Neuronal stem cell (in vitro differentiated cells): ENCODE measurements at regions not wholly inside any gene's neighbourhood (a gene's known extent, or its start where the extent isn't known, plus 50 kb on each side); places are given as distances from the start of the nearest gene placed in this dataset.

ENCODE experiments used
- DNase-seq: peaks from one replicate; pipeline ENCODE4 v3.0.0-alpha.2; 2013; ENCODE audit warnings: low spot score
- H2AFZ ChIP-seq: one replicate; pipeline ENCODE4 v1.6.1; 2013; ENCODE audit warnings: mild to moderate bottlenecking, low read length, inconsistent platforms
- H2AK5ac ChIP-seq: 2 replicates; pipeline ENCODE4 v1.6.1; 2013; ENCODE audit warnings: low read depth, mild to moderate bottlenecking, inconsistent platforms, low read length, moderate library complexity, mixed read lengths
- H2BK120ac ChIP-seq: 2 replicates; pipeline ENCODE4 v1.6.1; 2013; ENCODE audit warnings: low read depth, mild to moderate bottlenecking, inconsistent platforms, low read length, moderate library complexity, mixed read lengths
- H2BK12ac ChIP-seq: one replicate; pipeline ENCODE4 v1.6.1; 2013; ENCODE audit warnings: low read length, inconsistent platforms
- H2BK15ac ChIP-seq: 2 replicates; pipeline ENCODE4 v1.6.1; 2013; ENCODE audit warnings: mild to moderate bottlenecking, low read length, inconsistent platforms, mixed read lengths
- H2BK5ac ChIP-seq: one replicate; pipeline ENCODE4 v1.6.1; 2013; ENCODE audit warnings: inconsistent platforms, mild to moderate bottlenecking, low read length, moderate library complexity
- H3K14ac ChIP-seq: one replicate; pipeline ENCODE4 v1.6.1; 2013; ENCODE audit warnings: low read length, inconsistent platforms
- H3K18ac ChIP-seq: 2 replicates; pipeline ENCODE4 v1.6.1; 2013; ENCODE audit warnings: low read length, inconsistent platforms
- H3K23ac ChIP-seq: 2 replicates; pipeline ENCODE4 v1.6.1; 2013; ENCODE audit warnings: low read depth, mild to moderate bottlenecking, mixed read lengths, low read length, inconsistent platforms; ENCODE audit not compliant: poor library complexity
- H3K27ac ChIP-seq: replicated peaks from 3 replicates; pipeline ENCODE4 v1.5.1; 2013; ENCODE audit warnings: low read length, inconsistent platforms
- H3K27me3 ChIP-seq, 3 experiments: 2 replicates each; pipeline ENCODE4 v1.6.1; 2013; ENCODE audit warnings: low read length in 3 of 3, mild to moderate bottlenecking in 2 of 3, inconsistent platforms in 1 of 3, low read depth in 1 of 3, mixed read lengths in 1 of 3, moderate library complexity in 1 of 3; ENCODE audit not compliant: control insufficient read depth in 3 of 3, insufficient read depth in 3 of 3
- H3K36me3 ChIP-seq, 2 donors: replicated peaks in 1 of 2; 2 replicates each; pipeline ENCODE4 v1.6.1; 2013; ENCODE audit warnings: low read length in 2 of 2; ENCODE audit not compliant: control insufficient read depth in 2 of 2, insufficient read depth in 2 of 2
- H3K4ac ChIP-seq: 2 replicates; pipeline ENCODE4 v1.6.1; 2013; ENCODE audit warnings: inconsistent platforms, mild to moderate bottlenecking, low read length, moderate library complexity
- H3K4me1 ChIP-seq, 2 donors: 1 replicate in 1 of 2; 2 replicates in 1 of 2; pipeline ENCODE4 v1.6.1; 2013; ENCODE audit warnings: low read length in 2 of 2, low read depth in 1 of 2; ENCODE audit not compliant: control insufficient read depth in 2 of 2, insufficient read depth in 1 of 2
- H3K4me2 ChIP-seq: one replicate; pipeline ENCODE4 v1.6.1; 2013; ENCODE audit warnings: mild to moderate bottlenecking, low read length, inconsistent platforms; ENCODE audit not compliant: insufficient read depth, poor library complexity, severe bottlenecking
- H3K4me3 ChIP-seq, 2 donors: 2 replicates each; pipeline ENCODE4 v1.5.1; 2013; ENCODE audit warnings: low read length in 2 of 2, mild to moderate bottlenecking in 2 of 2, inconsistent platforms in 1 of 2, moderate library complexity in 1 of 2
- H3K79me1 ChIP-seq: one replicate; pipeline ENCODE4 v1.6.1; 2013; ENCODE audit warnings: low read depth, mild to moderate bottlenecking, inconsistent platforms, low read length, moderate library complexity
- H3K9ac ChIP-seq: one replicate; pipeline ENCODE4 v1.6.1; 2013; ENCODE audit warnings: mild to moderate bottlenecking, low read depth, low read length, inconsistent platforms; ENCODE audit not compliant: poor library complexity
- H3K9me3 ChIP-seq, 2 donors: replicated peaks in 1 of 2; 2 replicates each; pipeline versions ENCODE3 to v1.6.1; 2013; ENCODE audit warnings: low read length in 2 of 2, mild to moderate bottlenecking in 2 of 2, inconsistent platforms in 1 of 2, low read depth in 1 of 2, mixed read lengths in 1 of 2, moderate library complexity in 1 of 2; ENCODE audit not compliant: control insufficient read depth in 2 of 2, insufficient read depth in 1 of 2
- H4K8ac ChIP-seq: one replicate; pipeline ENCODE4 v1.6.1; 2013; ENCODE audit warnings: low read depth, mild to moderate bottlenecking, inconsistent platforms, low read length, moderate library complexity
- H4K91ac ChIP-seq: one replicate; pipeline ENCODE4 v1.6.1; 2013; ENCODE audit warnings: low read length, low read depth, mild to moderate bottlenecking, inconsistent platforms; ENCODE audit not compliant: poor library complexity
- WGBS, 2 donors: extraction: QIAGEN DNeasy Blood & Tissue Kit; methylation state at CpG; one replicate each; pipeline ENCODE4 v1.1.7; 2013; ENCODE audit warnings: missing lambda C conversion rate in 2 of 2, mixed read lengths in 1 of 2; ENCODE audit not compliant: insufficient read length in 2 of 2, insufficient replicate concordance in 1 of 2; ENCODE audit errors: extremely low coverage in 2 of 2; 5-methylcytosine and 5-hydroxymethylcytosine counted together

- no CpG with 5 or more reads among the region's 4 CpGs for WGBS, 2 donors
- Histone ChIP-seq H4K8ac (no peak overlapping the region), H2AK5ac (no peak overlapping the region)
Measured at GRCh38 chr4:164595751-164596150, 158.2 kb upstream of the SMIM31 start.

GRCh38 chr4:164596318-164596878 lies 157.5 kb upstream of the SMIM31 start:
- peak overlapping the region; percentile 74 for H4K8ac ChIP-seq
- no peak overlapping the region for H3K4ac ChIP-seq
- H2AK5ac ChIP-seq: no peak overlapping the region
- peak overlapping the region; percentile 59 for H3K18ac ChIP-seq
- no peaks in the 10 kb centered on the region for H3K79me1 ChIP-seq
- no peak overlapping the region for H3K14ac ChIP-seq
- no peak for DNase-seq
- H2BK12ac ChIP-seq: no peak overlapping the region
- no peaks in the 10 kb centered on the region for H3K27me3 ChIP-seq
- H3K36me3 ChIP-seq: no peaks in the 10 kb centered on the region
- H3K4me2 ChIP-seq: no peak overlapping the region
- no peak overlapping the region for H3K27ac ChIP-seq
- no peaks in the 10 kb centered on the region for H3K4me1 ChIP-seq
- no peak overlapping the region for H3K4me3 ChIP-seq
- H2BK5ac ChIP-seq: no peak overlapping the region
- H3K9ac ChIP-seq: no peak overlapping the region
- no peak overlapping the region for H4K91ac ChIP-seq
- no peak overlapping the region for H2BK15ac ChIP-seq
- no peak overlapping the region for H3K23ac ChIP-seq
- no peak overlapping the region for H2AFZ ChIP-seq
- H2BK120ac ChIP-seq: no peak overlapping the region
- no peaks in the 10 kb centered on the region for H3K9me3 ChIP-seq
- WGBS, 2 donors: no CpG with 5 or more reads among the region's 17 CpGs

More at GRCh38 chr4:164595751-164596150, 158.2 kb upstream of the SMIM31 start:
- Histone ChIP-seq H3K4me2 (no peak overlapping the region), H3K4me3 (no peak overlapping the region), H4K91ac (no peak overlapping the region), H3K36me3 (no peaks in the 10 kb centered on the region), H3K18ac (no peak overlapping the region), H3K9me3 (no peaks in the 10 kb centered on the region), H3K9ac (no peak overlapping the region), H2AFZ (no peak overlapping the region), H3K27me3 (no peaks in the 10 kb centered on the region), H2BK12ac (no peak overlapping the region), H2BK15ac (no peak overlapping the region), H3K27ac (no peak overlapping the region), H3K14ac (no peak overlapping the region), H3K23ac (no peak overlapping the region), H2BK5ac (no peak overlapping the region), H3K4ac (no peak overlapping the region), H2BK120ac (no peak overlapping the region), H3K79me1 (no peaks in the 10 kb centered on the region), H3K4me1 (no peaks in the 10 kb centered on the region)
- no peak for DNase-seq

DNA sequence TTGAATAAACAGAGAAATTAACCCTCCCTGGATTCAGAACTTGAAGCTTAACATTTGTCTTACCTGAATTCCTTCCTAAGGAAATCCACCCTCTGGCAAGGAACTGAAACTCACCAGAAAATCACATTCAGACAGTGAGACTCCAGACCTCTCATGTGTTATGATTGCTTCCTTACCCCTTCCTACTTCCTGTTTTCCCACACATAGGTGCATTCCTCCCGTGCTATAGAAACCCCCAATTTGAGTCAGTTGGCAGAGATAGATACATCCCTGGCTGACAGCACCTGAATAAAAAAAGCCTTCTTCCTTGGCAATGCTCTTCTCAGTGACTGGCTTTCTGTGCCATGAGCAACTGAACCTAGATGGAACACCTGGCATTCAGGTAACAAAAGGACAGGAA lies 157.0 kb upstream of the SMIM31 start:
- no peak overlapping the region for H3K9ac ChIP-seq
- H2BK12ac ChIP-seq: no peak overlapping the region
- no peaks in the 10 kb centered on the region for H3K79me1 ChIP-seq
- H4K8ac ChIP-seq: no peak overlapping the region
- H3K14ac ChIP-seq: no peak overlapping the region
- H3K4me3 ChIP-seq: no peak overlapping the region
- H3K9me3 ChIP-seq: peaks cover 0 to 4% of the 10 kb centered on the region in 2 donors
- H3K4me2 ChIP-seq: no peak overlapping the region
- no peaks in the 10 kb centered on the region for H3K36me3 ChIP-seq
- no peak overlapping the region for H2BK15ac ChIP-seq
- no peaks in the 10 kb centered on the region for H3K4me1 ChIP-seq
- DNase-seq: no peak
- WGBS, 2 donors: no CpG with 5 or more reads among the region's 1 CpG
- no peaks in the 10 kb centered on the region for H3K27me3 ChIP-seq
- H2BK5ac ChIP-seq: no peak overlapping the region
- H2AK5ac ChIP-seq: no peak overlapping the region
- no peak overlapping the region for H4K91ac ChIP-seq
- no peak overlapping the region for H3K23ac ChIP-seq
- H3K4ac ChIP-seq: no peak overlapping the region
- H3K27ac ChIP-seq: no peak overlapping the region
- H2AFZ ChIP-seq: no peak overlapping the region
- no peak overlapping the region for H2BK120ac ChIP-seq
- H3K18ac ChIP-seq: no peak overlapping the region

DNA sequence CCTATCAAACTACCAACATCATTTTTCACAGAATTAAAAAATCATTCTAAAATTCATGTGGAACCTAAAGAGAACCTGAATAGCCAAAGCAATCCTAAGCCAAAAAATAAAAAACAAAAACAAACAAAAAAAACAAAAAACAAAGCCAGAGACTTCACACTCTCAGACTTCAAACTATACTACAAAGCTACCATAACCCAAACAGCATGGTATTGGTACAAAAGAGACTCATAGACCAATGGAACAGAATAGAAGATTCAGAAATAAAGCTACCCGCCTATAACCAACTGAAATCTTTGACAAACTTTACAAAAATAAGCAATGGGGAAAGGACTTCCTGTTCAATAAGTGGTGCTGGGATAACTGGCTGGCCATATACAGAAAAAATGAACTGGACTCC lies 152.3 kb upstream of the SMIM31 start:
- no peak overlapping the region for H3K18ac ChIP-seq
- no peak overlapping the region for H3K9ac ChIP-seq
- no peaks in the 10 kb centered on the region for H3K79me1 ChIP-seq
- H3K9me3 ChIP-seq: peaks cover 0 to 5% of the 10 kb centered on the region in 2 donors
- H2AK5ac ChIP-seq: no peak overlapping the region
- H3K4me1 ChIP-seq: no peaks in the 10 kb centered on the region
- no peak overlapping the region for H3K27ac ChIP-seq
- no CpG with 5 or more reads among the region's 1 CpG for WGBS, 2 donors
- H3K4me2 ChIP-seq: no peak overlapping the region
- no peak for DNase-seq
- H2AFZ ChIP-seq: no peak overlapping the region
- H4K8ac ChIP-seq: no peak overlapping the region
- H3K4me3 ChIP-seq: no peak overlapping the region
- no peaks in the 10 kb centered on the region for H3K36me3 ChIP-seq
- H2BK120ac ChIP-seq: no peak overlapping the region
- no peak overlapping the region for H3K4ac ChIP-seq
- no peak overlapping the region for H4K91ac ChIP-seq
- no peak overlapping the region for H2BK5ac ChIP-seq
- H3K23ac ChIP-seq: no peak overlapping the region
- no peak overlapping the region for H2BK15ac ChIP-seq
- H2BK12ac ChIP-seq: no peak overlapping the region
- H3K14ac ChIP-seq: no peak overlapping the region
- H3K27me3 ChIP-seq: no peaks in the 10 kb centered on the region
